Tibial nerve (tissue), 4 donors: ENCODE measurements at regions not wholly inside any gene's neighbourhood (a gene's known extent, or its start where the extent isn't known, plus 50 kb on each side); places are given as distances from the start of the nearest gene placed in this dataset.

Experiments used
- EP300 ChIP-seq, 2 donors: sonication (generic); formaldehyde crosslinking; IDR thresholded peaks; one replicate each; pipeline ENCODE4 v1.6.1; 2017; ENCODE audit warnings: antibody characterized with exemption in 2 of 2, mild to moderate bottlenecking in 1 of 2
- TF ChIP-seq, protein P1 (sequence below), 5 experiments: fragments of 200-600 bp in 3 of 5; fragments of 450-650 bp in 2 of 5; sonication (generic) in 3 of 5; IDR thresholded peaks; one replicate each; pipeline ENCODE4 v1.5.1; 2016 to 2019; ENCODE audit warnings: antibody characterized with exemption in 5 of 5, mild to moderate bottlenecking in 3 of 5, moderate library complexity in 2 of 5

DNA sequence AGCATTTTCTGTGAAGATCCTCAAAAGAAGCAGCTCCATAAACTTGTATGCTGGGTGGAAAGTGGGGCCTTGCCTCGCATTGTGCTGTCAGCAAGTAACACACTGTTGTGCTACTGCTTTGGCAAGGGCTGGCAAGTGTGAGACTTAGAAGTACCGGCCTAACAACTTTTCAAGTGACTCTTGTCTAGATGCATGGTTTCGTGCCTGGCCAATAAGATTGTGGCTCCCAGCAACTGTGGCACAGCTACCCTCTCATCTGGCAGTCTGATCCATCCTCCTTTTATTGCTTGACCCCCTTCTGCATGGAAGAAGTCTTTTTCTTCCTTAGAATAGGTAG is 79.4 kb upstream of the VEPH1 start:
- TF ChIP-seq, protein P1, sequence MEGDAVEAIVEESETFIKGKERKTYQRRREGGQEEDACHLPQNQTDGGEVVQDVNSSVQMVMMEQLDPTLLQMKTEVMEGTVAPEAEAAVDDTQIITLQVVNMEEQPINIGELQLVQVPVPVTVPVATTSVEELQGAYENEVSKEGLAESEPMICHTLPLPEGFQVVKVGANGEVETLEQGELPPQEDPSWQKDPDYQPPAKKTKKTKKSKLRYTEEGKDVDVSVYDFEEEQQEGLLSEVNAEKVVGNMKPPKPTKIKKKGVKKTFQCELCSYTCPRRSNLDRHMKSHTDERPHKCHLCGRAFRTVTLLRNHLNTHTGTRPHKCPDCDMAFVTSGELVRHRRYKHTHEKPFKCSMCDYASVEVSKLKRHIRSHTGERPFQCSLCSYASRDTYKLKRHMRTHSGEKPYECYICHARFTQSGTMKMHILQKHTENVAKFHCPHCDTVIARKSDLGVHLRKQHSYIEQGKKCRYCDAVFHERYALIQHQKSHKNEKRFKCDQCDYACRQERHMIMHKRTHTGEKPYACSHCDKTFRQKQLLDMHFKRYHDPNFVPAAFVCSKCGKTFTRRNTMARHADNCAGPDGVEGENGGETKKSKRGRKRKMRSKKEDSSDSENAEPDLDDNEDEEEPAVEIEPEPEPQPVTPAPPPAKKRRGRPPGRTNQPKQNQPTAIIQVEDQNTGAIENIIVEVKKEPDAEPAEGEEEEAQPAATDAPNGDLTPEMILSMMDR (IDR thresholded peaks at IDR 0.05), result no peak
- TF ChIP-seq EP300 (IDR thresholded peaks at IDR 0.05), result no peak
